ENCODE measurements at regions not wholly inside any gene's neighbourhood (a gene's known extent, or its start where the extent isn't known, plus 50 kb on each side); places are given as distances from the start of the nearest gene placed in this dataset.

DNA sequence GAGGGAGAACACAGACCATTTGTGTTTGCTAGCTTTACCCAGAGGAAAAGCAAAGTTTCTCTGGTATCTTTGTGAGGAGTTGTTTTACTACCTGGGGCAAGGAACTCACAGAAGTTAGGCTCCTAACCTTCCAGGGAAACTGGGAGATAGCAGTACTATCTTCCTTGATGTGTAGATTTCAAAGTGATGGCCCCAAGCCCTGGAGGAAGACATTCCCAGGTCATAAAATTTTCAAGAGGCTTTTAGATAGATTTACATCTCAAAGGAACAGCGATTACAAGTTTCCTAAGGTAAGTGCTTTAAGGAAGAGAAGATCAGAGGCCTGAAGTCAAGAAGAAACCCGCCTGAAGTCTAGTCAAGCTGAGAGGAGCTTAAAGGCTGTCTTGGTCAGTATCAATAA is 1187.8 kb upstream of the TMEFF2 start (continued):
- no peak for TF ChIP-seq ZNF219 (CRISPR knock-in tag; IDR thresholded peaks at IDR 0.05; ENCODE audit: borderline replicate concordance)
- no peak for TF ChIP-seq SMAD3 (CRISPR knock-in tag; IDR thresholded peaks at IDR 0.05; ENCODE audit: borderline replicate concordance)

DNA sequence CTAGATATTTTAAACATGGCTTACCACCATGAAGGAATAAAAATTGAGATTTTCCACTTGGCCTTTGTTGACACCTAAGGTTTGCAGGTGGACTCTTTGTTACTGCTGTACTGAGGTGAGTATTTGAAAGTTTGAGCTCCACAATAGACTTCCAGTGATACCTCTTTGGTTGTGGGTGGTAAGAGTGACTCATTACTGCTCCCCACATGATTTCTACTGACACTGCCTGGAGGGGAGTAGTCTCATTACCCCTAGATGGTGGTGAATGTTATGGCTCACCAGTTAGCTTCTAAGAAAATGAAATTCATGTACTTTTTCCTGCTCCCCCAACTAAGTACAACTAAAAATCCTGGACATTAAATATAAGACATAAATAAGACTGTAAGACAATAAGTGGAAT is 1183.1 kb upstream of the TMEFF2 start:
- Mint-ChIP-seq H3K9me3 (no peaks in the 10 kb centered on the region), H3K27me3 (ENCODE audit: low read depth) (peaks cover 32% of the 10 kb centered on the region), H3K36me3 (no peaks in the 10 kb centered on the region), H3K4me1 (0 out of 2 replicates have a peak, but pooled peaks cover 2% of the 10 kb centered on the region), H3K4me3 (no peak overlapping the region), H3K27ac (no peak overlapping the region)
- no peak for DNase-seq (ENCODE audit: low spot score)
- POLR2A ChIA-PET: no interaction called here
- TF ChIP-seq TCF7 (CRISPR knock-in tag; IDR thresholded peaks at IDR 0.05; ENCODE audit: low read depth) (no peak), IRF2 (CRISPR knock-in tag; IDR thresholded peaks at IDR 0.05; ENCODE audit: borderline replicate concordance, low read depth) (no peak), ZNF512 (CRISPR knock-in tag; IDR thresholded peaks at IDR 0.05; ENCODE audit: borderline replicate concordance) (no peak), MLX (CRISPR knock-in tag; IDR thresholded peaks at IDR 0.05) (no peak)
- TF ChIP-seq, protein P1, sequence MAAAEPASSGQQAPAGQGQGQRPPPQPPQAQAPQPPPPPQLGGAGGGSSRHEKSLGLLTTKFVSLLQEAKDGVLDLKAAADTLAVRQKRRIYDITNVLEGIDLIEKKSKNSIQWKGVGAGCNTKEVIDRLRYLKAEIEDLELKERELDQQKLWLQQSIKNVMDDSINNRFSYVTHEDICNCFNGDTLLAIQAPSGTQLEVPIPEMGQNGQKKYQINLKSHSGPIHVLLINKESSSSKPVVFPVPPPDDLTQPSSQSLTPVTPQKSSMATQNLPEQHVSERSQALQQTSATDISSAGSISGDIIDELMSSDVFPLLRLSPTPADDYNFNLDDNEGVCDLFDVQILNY (CRISPR knock-in tag; IDR thresholded peaks at IDR 0.05): no peak
- TF ChIP-seq, protein P2, sequence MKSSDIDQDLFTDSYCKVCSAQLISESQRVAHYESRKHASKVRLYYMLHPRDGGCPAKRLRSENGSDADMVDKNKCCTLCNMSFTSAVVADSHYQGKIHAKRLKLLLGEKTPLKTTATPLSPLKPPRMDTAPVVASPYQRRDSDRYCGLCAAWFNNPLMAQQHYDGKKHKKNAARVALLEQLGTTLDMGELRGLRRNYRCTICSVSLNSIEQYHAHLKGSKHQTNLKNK (CRISPR knock-in tag; IDR thresholded peaks at IDR 0.05): no peak
- TF ChIP-seq, protein P3, sequence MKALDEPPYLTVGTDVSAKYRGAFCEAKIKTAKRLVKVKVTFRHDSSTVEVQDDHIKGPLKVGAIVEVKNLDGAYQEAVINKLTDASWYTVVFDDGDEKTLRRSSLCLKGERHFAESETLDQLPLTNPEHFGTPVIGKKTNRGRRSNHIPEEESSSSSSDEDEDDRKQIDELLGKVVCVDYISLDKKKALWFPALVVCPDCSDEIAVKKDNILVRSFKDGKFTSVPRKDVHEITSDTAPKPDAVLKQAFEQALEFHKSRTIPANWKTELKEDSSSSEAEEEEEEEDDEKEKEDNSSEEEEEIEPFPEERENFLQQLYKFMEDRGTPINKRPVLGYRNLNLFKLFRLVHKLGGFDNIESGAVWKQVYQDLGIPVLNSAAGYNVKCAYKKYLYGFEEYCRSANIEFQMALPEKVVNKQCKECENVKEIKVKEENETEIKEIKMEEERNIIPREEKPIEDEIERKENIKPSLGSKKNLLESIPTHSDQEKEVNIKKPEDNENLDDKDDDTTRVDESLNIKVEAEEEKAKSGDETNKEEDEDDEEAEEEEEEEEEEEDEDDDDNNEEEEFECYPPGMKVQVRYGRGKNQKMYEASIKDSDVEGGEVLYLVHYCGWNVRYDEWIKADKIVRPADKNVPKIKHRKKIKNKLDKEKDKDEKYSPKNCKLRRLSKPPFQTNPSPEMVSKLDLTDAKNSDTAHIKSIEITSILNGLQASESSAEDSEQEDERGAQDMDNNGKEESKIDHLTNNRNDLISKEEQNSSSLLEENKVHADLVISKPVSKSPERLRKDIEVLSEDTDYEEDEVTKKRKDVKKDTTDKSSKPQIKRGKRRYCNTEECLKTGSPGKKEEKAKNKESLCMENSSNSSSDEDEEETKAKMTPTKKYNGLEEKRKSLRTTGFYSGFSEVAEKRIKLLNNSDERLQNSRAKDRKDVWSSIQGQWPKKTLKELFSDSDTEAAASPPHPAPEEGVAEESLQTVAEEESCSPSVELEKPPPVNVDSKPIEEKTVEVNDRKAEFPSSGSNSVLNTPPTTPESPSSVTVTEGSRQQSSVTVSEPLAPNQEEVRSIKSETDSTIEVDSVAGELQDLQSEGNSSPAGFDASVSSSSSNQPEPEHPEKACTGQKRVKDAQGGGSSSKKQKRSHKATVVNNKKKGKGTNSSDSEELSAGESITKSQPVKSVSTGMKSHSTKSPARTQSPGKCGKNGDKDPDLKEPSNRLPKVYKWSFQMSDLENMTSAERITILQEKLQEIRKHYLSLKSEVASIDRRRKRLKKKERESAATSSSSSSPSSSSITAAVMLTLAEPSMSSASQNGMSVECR (CRISPR knock-in tag; IDR thresholded peaks at IDR 0.05; ENCODE audit: borderline replicate concordance): no peak
- TF ChIP-seq, protein P4, sequence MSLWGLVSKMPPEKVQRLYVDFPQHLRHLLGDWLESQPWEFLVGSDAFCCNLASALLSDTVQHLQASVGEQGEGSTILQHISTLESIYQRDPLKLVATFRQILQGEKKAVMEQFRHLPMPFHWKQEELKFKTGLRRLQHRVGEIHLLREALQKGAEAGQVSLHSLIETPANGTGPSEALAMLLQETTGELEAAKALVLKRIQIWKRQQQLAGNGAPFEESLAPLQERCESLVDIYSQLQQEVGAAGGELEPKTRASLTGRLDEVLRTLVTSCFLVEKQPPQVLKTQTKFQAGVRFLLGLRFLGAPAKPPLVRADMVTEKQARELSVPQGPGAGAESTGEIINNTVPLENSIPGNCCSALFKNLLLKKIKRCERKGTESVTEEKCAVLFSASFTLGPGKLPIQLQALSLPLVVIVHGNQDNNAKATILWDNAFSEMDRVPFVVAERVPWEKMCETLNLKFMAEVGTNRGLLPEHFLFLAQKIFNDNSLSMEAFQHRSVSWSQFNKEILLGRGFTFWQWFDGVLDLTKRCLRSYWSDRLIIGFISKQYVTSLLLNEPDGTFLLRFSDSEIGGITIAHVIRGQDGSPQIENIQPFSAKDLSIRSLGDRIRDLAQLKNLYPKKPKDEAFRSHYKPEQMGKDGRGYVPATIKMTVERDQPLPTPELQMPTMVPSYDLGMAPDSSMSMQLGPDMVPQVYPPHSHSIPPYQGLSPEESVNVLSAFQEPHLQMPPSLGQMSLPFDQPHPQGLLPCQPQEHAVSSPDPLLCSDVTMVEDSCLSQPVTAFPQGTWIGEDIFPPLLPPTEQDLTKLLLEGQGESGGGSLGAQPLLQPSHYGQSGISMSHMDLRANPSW (CRISPR knock-in tag; conservative IDR thresholded peaks at IDR 0.05; ENCODE audit: low read depth): no peak
- CTCF ChIA-PET: no interaction called here
- no peak for ATAC-seq

DNA sequence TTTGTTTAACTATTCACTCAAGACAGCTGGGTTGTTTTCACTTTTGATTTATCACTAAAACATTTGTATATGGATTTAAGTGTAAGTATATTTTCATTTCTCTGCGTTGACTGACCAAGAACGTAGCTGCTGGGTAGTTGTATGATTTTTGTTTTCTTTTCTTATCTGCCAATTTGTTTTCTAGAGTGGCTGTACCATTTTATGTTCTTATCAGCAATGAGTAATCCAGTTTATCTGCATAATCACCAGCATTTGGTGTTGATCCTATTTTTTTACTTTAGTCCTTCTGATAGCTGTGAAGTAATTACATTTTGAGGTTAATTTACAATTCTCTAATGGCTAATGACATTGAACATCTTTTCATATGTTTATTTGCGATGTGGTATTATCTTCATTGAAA is 1178.4 kb upstream of the TMEFF2 start:
- DNase-seq (ENCODE audit: low spot score) (no peak), ATAC-seq (no peak)
- TF ChIP-seq ZBTB21 (CRISPR knock-in tag; IDR thresholded peaks at IDR 0.05; ENCODE audit: borderline replicate concordance): no peak
- Mint-ChIP-seq H3K27me3 (ENCODE audit: low read depth) (peaks cover 5% of the 10 kb centered on the region), H3K9me3 (no peaks in the 10 kb centered on the region), H3K27ac (no peak overlapping the region), H3K36me3 (no peaks in the 10 kb centered on the region), H3K4me3 (no peak overlapping the region), H3K4me1 (no peaks in the 10 kb centered on the region)
- ChIA-PET CTCF (no interaction called here), POLR2A (no interaction called here)

Measured in WTC11 (cell line).